Endothelial cell of umbilical vein (primary cell): ENCODE measurements at regions not wholly inside any gene's neighbourhood (a gene's known extent, or its start where the extent isn't known, plus 50 kb on each side); places are given as distances from the start of the nearest gene placed in this dataset.

Source experiments
- EZH2 ChIP-seq: IDR thresholded peaks from 2 replicates; pipeline ENCODE4 v1.6.1; 2012; ENCODE audit warnings: borderline replicate concordance, low read depth, mild to moderate bottlenecking, moderate library complexity, low read length, inconsistent platforms; ENCODE audit not compliant: severe bottlenecking
- JUN ChIP-seq: IDR thresholded peaks from 2 replicates; pipeline ENCODE4 v1.6.1; 2011; ENCODE audit warnings: borderline replicate concordance, low read depth; ENCODE audit not compliant: insufficient read length, insufficient read depth
- MYC ChIP-seq: IDR thresholded peaks from one replicate; pipeline ENCODE4 v1.6.1; 2011; ENCODE audit warnings: mild to moderate bottlenecking, low read depth, low read length
- POLR2A ChIP-seq: IDR thresholded peaks from 2 replicates; pipeline ENCODE4 v1.6.1; 2012; ENCODE audit warnings: low read depth, mild to moderate bottlenecking, control low read depth, low read length
- TF ChIP-seq, protein P1 (sequence below), 2 donors: IDR thresholded peaks; 1 replicate in 1 of 2; 2 replicates in 1 of 2; pipeline ENCODE4 v1.5.1; 2011; ENCODE audit warnings: low read length in 2 of 2, mild to moderate bottlenecking in 2 of 2, moderate library complexity in 2 of 2, control low read depth in 1 of 2, inconsistent platforms in 1 of 2, low read depth in 1 of 2; ENCODE audit not compliant: insufficient read depth in 1 of 2; ENCODE audit errors: extremely low read depth in 1 of 2

DNA sequence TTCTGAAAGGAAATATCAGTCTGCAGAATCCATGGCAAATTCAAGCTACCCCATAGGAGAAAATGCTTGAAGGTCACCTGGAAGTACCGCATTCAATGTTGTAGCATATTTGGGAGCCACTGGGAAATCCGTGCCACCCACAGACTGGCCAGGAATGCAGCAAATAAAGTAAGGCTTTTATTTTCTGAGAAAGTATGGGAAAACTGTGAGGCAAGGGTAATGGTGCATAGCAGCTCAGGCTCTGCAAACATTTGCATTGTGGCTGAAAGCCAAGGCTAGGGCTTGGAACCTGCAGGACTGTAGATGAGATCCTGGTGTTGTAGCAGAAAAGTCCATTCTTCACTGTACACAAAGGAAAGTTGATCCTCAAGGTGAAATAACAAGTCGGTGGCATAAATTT, 450.9 kb upstream of the NR3C2 start:
- TF ChIP-seq EZH2 (no peak), JUN (no peak), MYC (no peak), POLR2A (no peak)
- TF ChIP-seq, protein P1, sequence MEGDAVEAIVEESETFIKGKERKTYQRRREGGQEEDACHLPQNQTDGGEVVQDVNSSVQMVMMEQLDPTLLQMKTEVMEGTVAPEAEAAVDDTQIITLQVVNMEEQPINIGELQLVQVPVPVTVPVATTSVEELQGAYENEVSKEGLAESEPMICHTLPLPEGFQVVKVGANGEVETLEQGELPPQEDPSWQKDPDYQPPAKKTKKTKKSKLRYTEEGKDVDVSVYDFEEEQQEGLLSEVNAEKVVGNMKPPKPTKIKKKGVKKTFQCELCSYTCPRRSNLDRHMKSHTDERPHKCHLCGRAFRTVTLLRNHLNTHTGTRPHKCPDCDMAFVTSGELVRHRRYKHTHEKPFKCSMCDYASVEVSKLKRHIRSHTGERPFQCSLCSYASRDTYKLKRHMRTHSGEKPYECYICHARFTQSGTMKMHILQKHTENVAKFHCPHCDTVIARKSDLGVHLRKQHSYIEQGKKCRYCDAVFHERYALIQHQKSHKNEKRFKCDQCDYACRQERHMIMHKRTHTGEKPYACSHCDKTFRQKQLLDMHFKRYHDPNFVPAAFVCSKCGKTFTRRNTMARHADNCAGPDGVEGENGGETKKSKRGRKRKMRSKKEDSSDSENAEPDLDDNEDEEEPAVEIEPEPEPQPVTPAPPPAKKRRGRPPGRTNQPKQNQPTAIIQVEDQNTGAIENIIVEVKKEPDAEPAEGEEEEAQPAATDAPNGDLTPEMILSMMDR (IDR thresholded peaks at IDR 0.05; ENCODE audit: extremely low read depth in 1 of 2, insufficient read depth in 1 of 2, low read depth in 1 of 2, low read length in 2 of 2), result no peak
